WTC11 (cell line): ENCODE measurements at regions not wholly inside any gene's neighbourhood (a gene's known extent, or its start where the extent isn't known, plus 50 kb on each side); places are given as distances from the start of the nearest gene placed in this dataset.

Experiments
- ATAC-seq: fragments of 200-7000 bp; cut with Tn5 transposase; 2 replicates; pipeline ENCODE4 v1.10.0; 2021; ENCODE audit warnings: mild to moderate bottlenecking, moderate library complexity
- CTCF ChIA-PET: fragments of 300-600 bp; sonication (Branson Sonifier 250); formaldehyde crosslinking; loops from one replicate; lab custom pipeline; 2021; ENCODE audit warnings: antibody characterized with exemption; lab: Charles Lee
- POLR2A ChIA-PET: fragments of 350-600 bp; sonication (Branson Sonifier 250); formaldehyde crosslinking; loops from one replicate; lab custom pipeline; 2021; ENCODE audit warnings: antibody characterized with exemption; lab: Charles Lee
- DNase-seq: peaks from one replicate; pipeline ENCODE4 v3.0.0; 2021; ENCODE audit warnings: low spot score
- H3K27ac Mint-ChIP-seq: 2 replicates; pipeline ENCODE4 v1.8.0; 2021; ENCODE audit warnings: mixed read lengths
- H3K27me3 Mint-ChIP-seq: 2 replicates; pipeline ENCODE4 v1.8.0; 2021; ENCODE audit warnings: low read depth, mild to moderate bottlenecking, moderate library complexity, mixed read lengths
- H3K36me3 Mint-ChIP-seq: 2 replicates; pipeline ENCODE4 v1.8.0; 2021; ENCODE audit warnings: mixed read lengths
- H3K4me1 Mint-ChIP-seq: 2 replicates; pipeline ENCODE4 v1.8.0; 2022; ENCODE audit warnings: mixed read lengths
- H3K4me3 Mint-ChIP-seq: 2 replicates; pipeline ENCODE4 v1.8.0; 2021; ENCODE audit warnings: mild to moderate bottlenecking, moderate library complexity, mixed read lengths
- H3K9me3 Mint-ChIP-seq: 2 replicates; pipeline ENCODE4 v1.8.0; 2021; ENCODE audit warnings: mixed read lengths
- E2F4 ChIP-seq: sonication (generic); formaldehyde crosslinking; IDR thresholded peaks from 2 replicates; pipeline ENCODE4 v1.8.1; 2022; ENCODE audit warnings: low read depth, mild to moderate bottlenecking, moderate library complexity, missing genetic modification reagents, borderline replicate concordance
- E2F5 ChIP-seq: sonication (generic); formaldehyde crosslinking; IDR thresholded peaks from 2 replicates; pipeline ENCODE4 v1.8.1; 2022; ENCODE audit warnings: mild to moderate bottlenecking, moderate library complexity, missing genetic modification reagents
- ERG ChIP-seq: fragments of 250-450 bp; sonication (Bioruptor Pico); IDR thresholded peaks from 2 replicates; pipeline ENCODE4 v1.8.0; 2021; ENCODE audit warnings: mild to moderate bottlenecking
- ESRRA ChIP-seq: sonication (generic); formaldehyde crosslinking; IDR thresholded peaks from 2 replicates; pipeline ENCODE4 v1.8.1; 2022; ENCODE audit warnings: mild to moderate bottlenecking, missing genetic modification reagents, borderline replicate concordance
- ETV6 ChIP-seq: sonication (generic); formaldehyde crosslinking; IDR thresholded peaks from 2 replicates; pipeline ENCODE4 v1.8.1; 2022; ENCODE audit warnings: mild to moderate bottlenecking, missing genetic modification reagents
- NFE2L1 ChIP-seq: sonication (generic); formaldehyde crosslinking; IDR thresholded peaks from 2 replicates; pipeline ENCODE4 v1.8.1; 2023; ENCODE audit warnings: missing genetic modification reagents
- OVOL2 ChIP-seq: fragments of 250-450 bp; sonication (Bioruptor Pico); IDR thresholded peaks from 2 replicates; pipeline ENCODE4 v1.9.0; 2021; ENCODE audit warnings: mild to moderate bottlenecking, borderline replicate concordance
- SMAD3 ChIP-seq: sonication (generic); formaldehyde crosslinking; IDR thresholded peaks from 2 replicates; pipeline ENCODE4 v1.8.0; 2022; ENCODE audit warnings: missing genetic modification reagents, mild to moderate bottlenecking, borderline replicate concordance
- STAT6 ChIP-seq: sonication (generic); formaldehyde crosslinking; conservative IDR thresholded peaks from 2 replicates; pipeline ENCODE4 v1.8.1; 2023; ENCODE audit warnings: mild to moderate bottlenecking, low read depth, missing genetic modification reagents, moderate library complexity
- TEAD4 ChIP-seq: sonication (generic); formaldehyde crosslinking; IDR thresholded peaks from 2 replicates; pipeline ENCODE4 v1.8.0; 2022; ENCODE audit warnings: mild to moderate bottlenecking, missing genetic modification reagents
- ZNF121 ChIP-seq: sonication (generic); formaldehyde crosslinking; IDR thresholded peaks from 2 replicates; pipeline ENCODE4 v1.8.0; 2023; ENCODE audit warnings: missing genetic modification reagents
- ZNF263 ChIP-seq: sonication (generic); formaldehyde crosslinking; IDR thresholded peaks from 2 replicates; pipeline ENCODE4 v1.8.1; 2022; ENCODE audit warnings: low read depth, mild to moderate bottlenecking, moderate library complexity, missing genetic modification reagents
- ZNF281 ChIP-seq: sonication (generic); formaldehyde crosslinking; IDR thresholded peaks from 2 replicates; pipeline ENCODE4 v1.8.0; 2023; ENCODE audit warnings: mild to moderate bottlenecking, missing genetic modification reagents
- ZNF423 ChIP-seq: fragments of 250-450 bp; sonication (Bioruptor Pico); IDR thresholded peaks from 2 replicates; pipeline ENCODE4 v2.1.2; 2022; ENCODE audit warnings: mild to moderate bottlenecking, moderate library complexity
- ZNF671 ChIP-seq: fragments of 250-450 bp; sonication (Bioruptor Pico); IDR thresholded peaks from 2 replicates; pipeline ENCODE4 v1.8.0; 2021; ENCODE audit warnings: mild to moderate bottlenecking

- no peak for TF ChIP-seq ZNF263 (CRISPR knock-in tag)
- DNase-seq (peak; percentile 16), ATAC-seq (peak; percentile 91)
- CTCF ChIA-PET, result no interaction called here
- no peak overlapping the region for H3K4me3 Mint-ChIP-seq
- POLR2A ChIA-PET, result no interaction called here
- H3K36me3 Mint-ChIP-seq, result no peaks in the 10 kb centered on the region
- H3K9me3 Mint-ChIP-seq, result peaks cover 6% of the 10 kb centered on the region; the same call in 1 of the 2 replicates
- H3K27ac Mint-ChIP-seq, result no peak overlapping the region
- H3K27me3 Mint-ChIP-seq, result no peaks in the 10 kb centered on the region
- H3K4me1 Mint-ChIP-seq, result peaks cover 20% of the 10 kb centered on the region
These were observed 487.6 kb upstream of the BOD1L1 start for GRCh38 chr4:14115106-14115505.

GRCh38 chr4:14117575-14118238, 490.2 kb upstream of the BOD1L1 start:
- Mint-ChIP-seq H3K27me3 (no peaks in the 10 kb centered on the region), H3K9me3 (peaks cover 16% of the 10 kb centered on the region)
- TF ChIP-seq E2F5 (CRISPR knock-in tag) (no peak), SMAD3 (CRISPR knock-in tag) (no peak), ZNF281 (CRISPR knock-in tag) (no peak), E2F4 (no peak), NFE2L1 (no peak), ZNF121 (CRISPR knock-in tag) (no peak), ZNF423 (CRISPR knock-in tag) (no peak), OVOL2 (CRISPR knock-in tag) (no peak), ESRRA (CRISPR knock-in tag) (no peak), ETV6 (no peak), ERG (CRISPR knock-in tag) (no peak), TEAD4 (CRISPR knock-in tag) (no peak), STAT6 (CRISPR knock-in tag) (no peak), ZNF671 (CRISPR knock-in tag) (no peak)
- TF ChIP-seq, all 79 proteins: peak for 0
- no peak overlapping the region for H3K27ac Mint-ChIP-seq
- ATAC-seq (no peak), DNase-seq (no peak)
- CTCF ChIA-PET, result no interaction called here
- no peaks in the 10 kb centered on the region for H3K36me3 Mint-ChIP-seq
- POLR2A ChIA-PET, result no interaction called here
- H3K4me1 Mint-ChIP-seq, result peaks cover 22% of the 10 kb centered on the region
- H3K4me3 Mint-ChIP-seq, result no peak overlapping the region
